GM18870 (cell line): ENCODE measurements at regions not wholly inside any gene's neighbourhood (a gene's known extent, or its start where the extent isn't known, plus 50 kb on each side); places are given as distances from the start of the nearest gene placed in this dataset.

ENCODE experiments used
- ATAC-seq: cut with Tn5 transposase; IDR thresholded peaks from one replicate; pipeline ENCODE4 v1.9.1; 2021; ENCODE audit warnings: moderate library complexity; ENCODE audit not compliant: unreplicated experiment

GRCh38 chr12:62998454-62998853 is 63.5 kb upstream of the PPM1H start:
- ATAC-seq, result no peak

DNA sequence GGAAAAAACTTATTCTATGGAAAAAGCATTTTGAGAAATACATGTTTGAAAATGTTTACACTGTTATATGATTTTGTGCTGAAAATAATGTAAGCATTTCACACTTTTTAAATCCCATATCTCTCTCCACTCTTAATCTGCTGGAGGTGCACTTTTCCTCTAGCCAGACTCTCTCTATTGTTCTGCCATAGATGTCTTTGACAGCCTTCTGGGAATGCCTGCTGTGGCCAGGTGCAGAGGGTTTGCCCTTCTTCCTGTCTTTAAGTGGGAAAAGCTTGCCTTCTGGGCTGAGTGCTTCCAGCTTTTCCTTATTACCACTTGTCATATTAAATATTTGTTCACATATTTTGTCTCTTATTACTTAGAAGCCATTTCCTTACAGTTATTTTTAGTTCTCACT is 60.1 kb upstream of the PPM1H start:
- ATAC-seq, result no peak

DNA sequence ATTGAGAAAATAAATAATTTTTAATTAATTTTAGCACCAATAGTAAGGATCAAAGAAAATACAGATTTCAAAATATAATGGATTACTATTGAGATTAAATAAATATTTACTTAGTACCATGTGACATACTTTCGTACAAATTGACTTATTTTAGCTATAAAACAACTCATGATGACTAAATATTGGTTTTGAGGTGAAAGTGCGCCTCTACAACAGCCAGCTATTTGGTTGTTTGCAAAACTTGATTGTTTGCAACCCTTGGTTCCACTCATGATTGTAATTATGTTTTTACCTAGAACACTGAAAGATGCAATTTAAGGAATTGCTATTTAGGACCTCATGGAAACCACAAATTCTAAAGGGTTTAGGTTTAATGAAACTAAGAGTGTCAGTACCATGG is 51.9 kb upstream of the PPM1H start:
- no peak for ATAC-seq
